Neural cell (in vitro differentiated cells): ENCODE measurements at regions not wholly inside any gene's neighbourhood (a gene's known extent, or its start where the extent isn't known, plus 50 kb on each side); places are given as distances from the start of the nearest gene placed in this dataset.

Source experiments
- CTCF ChIP-seq: fragments of 450-650 bp; IDR thresholded peaks from 2 replicates; pipeline ENCODE4 v1.5.1; 2014; ENCODE audit warnings: antibody characterized with exemption, mild to moderate bottlenecking, moderate library complexity; ENCODE audit not compliant: poor library complexity, severe bottlenecking
- EP300 ChIP-seq: fragments of 450-650 bp; conservative IDR thresholded peaks from 2 replicates; pipeline ENCODE4 v1.6.1; 2014; ENCODE audit warnings: antibody characterized with exemption, mild to moderate bottlenecking, moderate library complexity; ENCODE audit not compliant: poor library complexity, severe bottlenecking
- EZH2 ChIP-seq: fragments of 200-600, 300-800 bp; shearing (Covaris generic), sonication (generic); IDR thresholded peaks from 2 replicates; pipeline ENCODE4 v1.6.1; 2014; ENCODE audit warnings: antibody characterized with exemption, low read length, borderline replicate concordance, mild to moderate bottlenecking; ENCODE audit not compliant: insufficient read depth, poor library complexity, severe bottlenecking
- POLR2AphosphoS5 ChIP-seq: IDR thresholded peaks from 2 replicates; pipeline ENCODE4 v1.6.1; 2012
- RAD21 ChIP-seq: fragments of 450-650 bp; conservative IDR thresholded peaks from 2 replicates; pipeline ENCODE4 v1.6.1; 2014; ENCODE audit warnings: antibody characterized with exemption, mild to moderate bottlenecking, moderate library complexity
- REST ChIP-seq: IDR thresholded peaks from 2 replicates; pipeline ENCODE4 v1.6.1; 2012; ENCODE audit warnings: borderline replicate concordance
- TAF1 ChIP-seq: IDR thresholded peaks from 2 replicates; pipeline ENCODE4 v1.6.1; 2012; ENCODE audit warnings: low read depth

- TF ChIP-seq CTCF (no peak), EZH2 (no peak), POLR2AphosphoS5 (no peak), RAD21 (no peak), EP300 (no peak), TAF1 (no peak), REST (no peak)
Measured at GRCh38 chr11:98409069-98409468, 611.7 kb upstream of the CNTN5 start.
